AG08396 (cell line): ENCODE measurements at regions not wholly inside any gene's neighbourhood (a gene's known extent, or its start where the extent isn't known, plus 50 kb on each side); places are given as distances from the start of the nearest gene placed in this dataset.

Source experiments
- DNase-seq: peaks from one replicate; pipeline ENCODE4 v3.0.0; 2012; ENCODE audit warnings: low spot score, mixed read lengths

DNA sequence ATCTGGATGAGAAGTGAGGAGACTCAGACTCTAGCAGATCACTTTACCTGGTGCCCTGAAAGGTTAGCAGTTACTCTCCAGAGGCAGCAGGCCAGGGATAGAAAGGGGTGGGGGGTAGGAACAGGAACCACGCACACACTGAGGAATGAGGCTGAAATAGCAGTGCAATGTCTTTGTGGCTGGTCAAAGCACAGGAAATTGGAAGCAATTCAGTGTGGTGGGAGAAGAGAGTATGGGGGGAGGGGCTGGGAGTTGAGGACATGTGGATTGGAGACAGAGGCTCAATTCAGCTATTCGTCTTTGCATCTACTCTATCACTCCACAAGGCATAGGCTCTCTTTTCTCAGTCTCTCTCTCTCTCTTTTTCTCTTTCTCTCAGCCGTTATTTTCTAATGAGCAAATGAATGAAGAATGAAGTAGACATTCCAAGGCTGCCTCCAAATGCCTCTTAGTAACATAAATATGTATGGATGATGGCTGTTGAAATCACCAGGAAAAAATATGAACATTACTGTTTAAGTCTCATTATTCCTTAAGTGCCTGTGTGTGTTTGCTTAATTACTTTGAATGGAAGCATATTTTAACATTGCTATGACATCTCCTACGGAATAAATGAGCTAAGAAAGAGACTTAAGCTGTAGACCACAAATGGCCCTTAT, 979.4 kb downstream of the TSN start:
- DNase-seq: no peak

DNA sequence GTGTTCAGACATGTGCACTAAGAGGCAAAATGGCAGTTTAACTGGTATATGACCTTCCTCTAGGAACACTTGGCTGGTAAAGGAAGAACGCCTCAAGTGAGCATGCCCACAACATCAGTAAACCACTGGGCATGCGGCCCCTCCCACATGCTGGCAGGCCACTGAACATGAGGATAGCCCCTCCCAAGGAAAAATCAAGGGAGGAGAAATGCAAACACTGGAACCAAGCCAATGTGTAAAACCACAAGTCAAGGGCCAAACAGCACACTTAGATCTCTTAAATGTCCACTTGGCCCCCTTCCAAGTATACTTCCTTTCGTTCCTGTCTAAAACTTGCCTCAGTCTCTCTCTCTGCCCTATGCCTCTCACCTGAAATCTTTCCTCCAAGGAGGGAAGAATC, 980.8 kb downstream of the TSN start:
- no peak for DNase-seq

- DNase-seq: no peak
Measured at GRCh38 chr2:122737429-122738077, 982.1 kb downstream of the TSN start.

DNA sequence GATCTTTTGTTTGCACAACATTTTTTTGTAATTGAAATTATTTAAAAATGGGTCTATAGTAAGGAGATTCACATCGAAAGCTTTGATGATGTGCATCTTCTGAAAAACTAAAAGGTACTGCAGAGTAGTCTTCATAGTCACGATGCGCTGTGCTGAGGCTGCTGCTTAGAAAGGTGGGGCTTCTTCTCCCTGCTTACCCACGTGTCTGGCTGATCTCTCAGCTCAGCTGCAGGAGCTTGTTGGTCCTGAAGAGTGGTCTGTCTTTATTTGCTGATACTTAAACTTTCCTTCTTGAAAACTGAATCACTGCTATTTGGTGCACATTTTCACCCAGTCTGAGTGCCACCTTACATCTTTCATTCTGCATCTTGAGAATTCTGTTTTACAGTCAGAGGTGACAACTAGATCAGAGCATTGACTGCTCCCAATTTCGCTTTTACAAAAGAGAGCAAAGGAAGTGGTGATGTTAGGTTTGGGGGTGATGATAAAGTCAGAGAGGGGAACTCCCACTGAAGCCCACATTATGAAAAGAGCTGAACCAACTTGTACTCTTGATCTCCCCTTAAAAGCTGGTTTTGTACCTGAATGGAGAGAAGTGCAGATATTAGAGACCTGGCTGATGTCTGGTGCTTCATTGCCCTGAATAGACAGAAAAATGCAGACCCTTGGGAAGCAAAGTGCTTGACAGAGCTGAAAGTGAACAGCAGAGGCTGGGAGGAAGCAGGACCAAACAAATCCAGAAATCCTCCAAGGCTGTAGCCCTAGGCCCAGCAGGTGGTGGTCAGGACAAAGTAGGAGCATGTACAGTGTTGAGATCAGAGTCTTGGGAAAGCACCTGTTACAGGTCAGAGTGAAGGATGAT, 984.5 kb downstream of the TSN start:
- no peak for DNase-seq

- no peak for DNase-seq
Measured at GRCh38 chr2:122740594-122740948, 985.1 kb downstream of the TSN start.

GRCh38 chr2:122741403-122741802, 986.0 kb downstream of the TSN start:
- no peak for DNase-seq

DNA sequence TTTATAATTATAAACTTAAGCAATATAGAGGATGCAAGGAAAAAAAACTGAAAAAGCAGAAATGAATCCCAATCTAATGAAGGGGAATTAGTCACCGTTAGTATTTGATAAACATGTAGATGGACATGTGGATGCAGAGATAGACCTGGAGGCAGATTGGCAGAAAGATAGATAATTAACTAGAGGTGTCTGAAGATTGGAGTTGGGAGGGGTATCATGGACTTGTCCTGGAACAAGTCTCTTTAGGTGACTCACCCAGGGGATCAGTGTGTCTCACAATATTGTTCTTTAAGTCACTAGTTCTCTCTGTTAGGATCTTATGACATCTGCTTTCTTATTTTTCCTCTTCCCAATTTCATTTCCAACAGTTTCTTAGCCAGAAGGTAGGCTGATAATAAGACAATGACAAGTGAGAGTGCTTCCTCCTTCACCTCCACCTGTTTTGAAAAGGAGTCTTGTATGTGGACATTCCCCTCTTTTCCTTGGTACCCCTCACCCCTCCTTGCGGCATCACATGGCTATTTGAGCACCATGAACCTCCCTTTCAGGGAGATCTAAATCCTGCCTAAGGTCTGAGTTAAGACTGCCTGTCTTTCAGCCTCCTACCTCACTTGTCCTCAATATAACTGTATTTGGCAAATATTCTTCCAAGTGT, 987.7 kb downstream of the TSN start:
- no peak for DNase-seq

GRCh38 chr2:122745603-122746002, 990.2 kb downstream of the TSN start:
- DNase-seq: no peak

DNA sequence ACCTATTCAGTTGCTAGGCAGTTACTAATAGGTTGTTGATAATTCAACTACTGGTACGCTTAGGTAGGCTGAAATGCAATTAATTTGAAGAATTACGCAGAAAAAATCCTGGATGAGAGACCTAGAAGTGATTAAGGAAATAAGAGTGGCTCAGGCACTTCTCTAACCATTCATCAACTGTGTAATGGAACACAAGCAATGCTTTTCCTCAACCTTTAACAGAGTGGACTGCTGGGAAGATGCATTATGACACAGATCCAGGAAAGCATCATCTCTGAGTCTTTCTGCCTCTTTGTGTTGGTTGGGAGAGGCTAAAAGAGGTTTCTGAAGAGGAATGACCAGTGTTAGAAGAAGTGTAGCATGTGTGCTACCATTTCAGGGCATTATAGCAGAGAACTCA, 992.2 kb downstream of the TSN start:
- DNase-seq: no peak

- no peak for DNase-seq
Measured at GRCh38 chr2:122748552-122749011, 993.1 kb downstream of the TSN start.

DNA sequence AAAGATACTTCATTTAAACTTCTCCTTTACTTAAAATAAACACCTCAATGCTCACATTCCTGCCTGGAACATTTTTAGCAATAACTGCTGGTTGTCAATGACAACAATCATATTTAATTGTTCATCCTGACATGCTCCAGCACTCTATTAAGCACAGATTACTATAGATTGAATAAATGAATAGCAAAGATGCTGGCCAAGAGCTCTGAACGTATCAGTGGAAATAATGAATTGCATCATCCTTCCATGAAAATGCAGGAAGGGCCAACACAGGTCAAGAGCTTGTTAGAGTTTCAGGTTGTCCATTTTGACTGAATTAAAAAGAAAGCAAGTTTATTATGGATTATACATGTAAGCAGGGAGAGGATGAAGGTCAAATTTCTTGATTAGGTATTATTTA, 994.0 kb downstream of the TSN start:
- DNase-seq: no peak

DNA sequence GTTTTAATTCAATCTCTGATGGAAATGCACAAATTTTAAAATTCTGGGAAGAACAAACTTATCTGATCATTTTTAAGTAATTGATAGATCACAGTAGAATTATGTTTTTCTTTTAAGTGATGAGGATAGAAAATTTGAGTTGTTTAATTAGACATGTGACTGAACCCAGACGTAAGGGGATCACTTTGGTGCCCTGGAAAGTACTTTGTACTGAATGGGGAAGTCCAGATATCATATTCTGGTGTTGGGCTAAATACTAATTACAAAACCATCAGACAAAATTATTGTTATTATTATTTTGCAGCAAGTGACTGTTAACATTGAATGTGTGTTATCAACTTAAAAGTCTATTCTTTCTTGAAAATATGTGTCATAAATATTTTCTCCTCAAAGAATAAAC, 994.6 kb downstream of the TSN start:
- no peak for DNase-seq

GRCh38 chr2:122750808-122751207, 995.4 kb downstream of the TSN start:
- DNase-seq: no peak

GRCh38 chr2:122753336-122753735, 997.9 kb downstream of the TSN start:
- no peak for DNase-seq

GRCh38 chr2:122754561-122754960, 999.1 kb downstream of the TSN start:
- DNase-seq: no peak

- DNase-seq: no peak
Measured at GRCh38 chr2:122755281-122755780, 999.9 kb downstream of the TSN start.

DNA sequence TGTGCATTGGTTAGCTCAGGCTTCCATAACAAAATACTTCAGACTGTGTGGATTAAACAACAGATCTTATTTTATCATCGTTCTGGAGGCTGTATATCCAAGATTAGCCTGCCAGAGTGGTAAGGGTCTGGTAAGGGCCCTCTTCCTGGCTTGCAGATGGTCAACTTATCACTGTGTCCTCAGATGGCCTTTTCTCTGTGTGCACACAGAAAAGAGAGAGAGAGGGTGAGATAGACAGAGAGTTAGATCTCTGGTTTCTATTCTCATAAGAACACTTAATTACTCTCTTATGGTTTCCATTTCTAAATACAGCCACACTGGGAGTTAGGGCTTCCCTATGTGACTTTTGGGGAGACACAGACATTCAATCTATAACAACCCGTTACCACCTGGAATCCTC, 1003.5 kb downstream of the TSN start:
- no peak for DNase-seq

GRCh38 chr2:122764014-122764413, 1008.6 kb downstream of the TSN start:
- no peak for DNase-seq

DNA sequence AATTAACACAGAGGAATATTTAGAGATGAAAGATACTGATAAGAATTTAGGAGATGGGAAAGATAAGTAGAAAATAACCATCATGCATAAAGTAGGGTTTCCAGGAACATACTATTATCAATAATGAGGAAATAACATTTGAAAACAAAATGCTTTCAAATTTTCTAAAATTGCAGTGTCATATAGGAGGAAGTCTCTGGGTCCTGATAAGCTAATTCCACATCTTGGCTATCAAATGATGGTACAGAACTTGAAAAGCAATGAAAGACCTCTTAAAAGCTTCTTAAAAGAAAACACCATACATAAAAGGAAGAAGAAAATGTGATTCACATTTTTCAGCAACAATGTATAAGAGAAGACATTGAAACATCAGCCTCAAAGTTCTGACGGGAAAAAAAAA, 1024.8 kb downstream of the TSN start:
- no peak for DNase-seq

DNA sequence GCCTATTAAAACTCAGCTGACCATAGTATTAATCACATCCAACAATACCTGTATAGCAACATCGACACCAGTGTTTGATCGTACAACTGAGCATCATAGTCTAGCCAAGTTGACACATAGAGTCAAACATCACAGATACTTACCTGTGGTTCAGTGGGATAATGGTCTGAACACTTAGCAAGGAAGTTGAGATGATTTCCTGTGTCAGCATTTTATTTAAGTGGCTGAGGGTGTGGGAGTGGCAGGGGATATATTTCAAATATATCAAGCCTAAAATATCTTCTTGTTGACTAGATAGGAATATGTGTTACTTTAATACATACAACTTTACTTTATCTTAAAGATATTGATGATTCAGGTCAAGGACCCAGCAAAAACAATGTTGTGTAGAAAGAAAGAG, 1038.6 kb downstream of the TSN start:
- DNase-seq: no peak

GRCh38 chr2:122795763-122796162, 1040.3 kb downstream of the TSN start:
- no peak for DNase-seq

GRCh38 chr2:122799391-122799790, 1043.9 kb downstream of the TSN start:
- DNase-seq: no peak
